ENCODE measurements at regions not wholly inside any gene's neighbourhood (a gene's known extent, or its start where the extent isn't known, plus 50 kb on each side); places are given as distances from the start of the nearest gene placed in this dataset.
A peak's percentile ranks its signal among the peaks of the same experiment; 100 is the strongest.

- DNase-seq, result no peak
- ChIA-PET CTCF (no interaction called here), POLR2A (ENCODE audit: unreplicated experiment) (no interaction called here)
- ATAC-seq (ENCODE audit: low read depth), result no peak
- no peak overlapping the region for H2AK9ac ChIP-seq (replicated peaks; ENCODE audit: low read depth, low read length, poor library complexity)
- H3K9me3 ChIP-seq (ENCODE audit: control insufficient read depth, insufficient read depth, low read length), result no peaks in the 10 kb centered on the region
- H4K8ac ChIP-seq (ENCODE audit: low read depth in 2 of 2, low read length in 2 of 2), result no peak overlapping the region
- no peaks in the 10 kb centered on the region; the same call in 1 of the 2 replicates for H3K9me1 ChIP-seq (ENCODE audit: insufficient read depth, low read length)
- H3K4ac ChIP-seq (ENCODE audit: low read depth, low read length), result no peak overlapping the region
- no peak overlapping the region for H2BK5ac ChIP-seq (ENCODE audit: low read depth, low read length, poor library complexity, severe bottlenecking)
- 0 out of 2 replicates have a peak overlapping the region, but pooled peaks have one; percentile 57 for H4K5ac ChIP-seq (ENCODE audit: low read depth, low read length)
- H3K27ac ChIP-seq (ENCODE audit: insufficient read depth, low read length), result no peak overlapping the region
- in situ Hi-C loops (cut with MboI; ENCODE audit: low sequenced_read_pairs), result no loop called here
- H2BK15ac ChIP-seq (ENCODE audit: low read depth, low read length), result no peak overlapping the region
- no peak overlapping the region for H3K14ac ChIP-seq (replicated peaks; ENCODE audit: low read depth, low read length)
- no peak overlapping the region for H2AFZ ChIP-seq (replicated peaks; ENCODE audit: low read length, poor library complexity)
- dilution Hi-C loops (cut with HindIII; ENCODE audit: low sequenced_read_pairs, unreplicated experiment), result no loop called here
- no peak for TF ChIP-seq CEBPB (IDR thresholded peaks at IDR 0.05; ENCODE audit: low read depth, low read length)
- TF ChIP-seq RCOR1 (IDR thresholded peaks at IDR 0.05; ENCODE audit: insufficient replicate concordance, low read length), result no peak
- TF ChIP-seq MAFK (IDR thresholded peaks at IDR 0.05; ENCODE audit: low read depth, low read length), result no peak
- TF ChIP-seq BHLHE40 (IDR thresholded peaks at IDR 0.05; ENCODE audit: low read depth, low read length), result no peak
- no peak for TF ChIP-seq NFE2L2 (IDR thresholded peaks at IDR 0.05; ENCODE audit: low read depth, low read length)
- no peak for TF ChIP-seq SMC3 (IDR thresholded peaks at IDR 0.05; ENCODE audit: low read depth, low read length)
- TF ChIP-seq CHD1 (IDR thresholded peaks at IDR 0.05; ENCODE audit: low read depth, low read length), result no peak
- TF ChIP-seq RFX5 (IDR thresholded peaks at IDR 0.05; ENCODE audit: low read depth, low read length), result no peak
- no peak overlapping the region for H2BK20ac ChIP-seq (ENCODE audit: low read depth, low read length)
- H3K23ac ChIP-seq (ENCODE audit: low read depth, low read length), result 0 out of 2 replicates have a peak overlapping the region, but pooled peaks have one; percentile 12
- no peak overlapping the region for H3K4me2 ChIP-seq (ENCODE audit: low read depth, low read length)
- WGBS, 2 experiments (ENCODE audit: extremely low coverage in 2 of 2, insufficient read length in 1 of 2), result no CpG with 5 or more reads among the region's 2 CpGs
- no peak overlapping the region for H2AK5ac ChIP-seq (ENCODE audit: low read depth, low read length)
- H4K91ac ChIP-seq (ENCODE audit: insufficient read depth, low read depth, low read length), result no peak overlapping the region
- no peak overlapping the region for H2BK120ac ChIP-seq (ENCODE audit: low read depth, low read length)
- H3K4me1 ChIP-seq (ENCODE audit: control insufficient read depth, insufficient read depth, low read length), result no peaks in the 10 kb centered on the region
- no peak overlapping the region for H3K56ac ChIP-seq (ENCODE audit: extremely low read depth, insufficient read depth, low read length)
- no peaks in the 10 kb centered on the region for H4K20me1 ChIP-seq (ENCODE audit: insufficient read depth, low read length)
- no peak overlapping the region for H3K4me3 ChIP-seq (ENCODE audit: insufficient read depth, low read depth, low read length)
- intact Hi-C loops (cut with micrococcal nuclease), result no loop called here
- no peak overlapping the region for H3K9ac ChIP-seq (ENCODE audit: low read depth, low read length)
- no peak overlapping the region for H3K18ac ChIP-seq (ENCODE audit: low read depth, low read length)
- no peaks in the 10 kb centered on the region; the same call in 1 of the 2 replicates for H3K36me3 ChIP-seq (ENCODE audit: control insufficient read depth, insufficient read depth, low read length)
- BruUV-seq (replicated peaks), result no TSS peak
- H3K79me1 ChIP-seq (ENCODE audit: low read depth in 1 of 2, low read length in 2 of 2), result peaks cover 5 to 17% of the 10 kb centered on the region in 2 experiments; a peak in 3 of 4 replicates
- no peaks in the 10 kb centered on the region for H3K27me3 ChIP-seq (ENCODE audit: control insufficient read depth, insufficient read depth, low read length)
These were observed 273.1 kb downstream of the KLF12 start for GRCh38 chr13:73861136-73861535.
